H1 (cell line): ENCODE measurements at regions not wholly inside any gene's neighbourhood (a gene's known extent, or its start where the extent isn't known, plus 50 kb on each side); places are given as distances from the start of the nearest gene placed in this dataset.

Source experiments
- ATF3 ChIP-seq: IDR thresholded peaks from 2 replicates; pipeline ENCODE4 v1.6.1; 2011; ENCODE audit warnings: low read depth, mild to moderate bottlenecking, low read length; ENCODE audit not compliant: insufficient read depth
- JUND ChIP-seq: IDR thresholded peaks from 2 replicates; pipeline ENCODE4 v1.6.1; 2011; ENCODE audit warnings: mild to moderate bottlenecking, improper control_type of control experiment, low read length
- NANOG ChIP-seq: IDR thresholded peaks from 2 replicates; pipeline ENCODE4 v1.6.1; 2011; ENCODE audit warnings: low read length, low read depth, mild to moderate bottlenecking, inconsistent platforms; ENCODE audit not compliant: insufficient read depth, poor library complexity, severe bottlenecking
- NRF1 ChIP-seq: IDR thresholded peaks from 2 replicates; pipeline ENCODE4 v1.6.1; 2011; ENCODE audit warnings: mild to moderate bottlenecking, low read depth, low read length, improper control_type of control experiment
- RAD21 ChIP-seq, 2 experiments: IDR thresholded peaks in 1 of 2; conservative IDR thresholded peaks in 1 of 2; 2 replicates each; pipeline ENCODE4 v1.6.1; 2011; ENCODE audit warnings: low read depth in 2 of 2, low read length in 2 of 2, improper control_type of control experiment in 1 of 2, inconsistent platforms in 1 of 2, mild to moderate bottlenecking in 1 of 2, moderate library complexity in 1 of 2
- SAP30 ChIP-seq: fragments of 300-600 bp; sonication (generic); IDR thresholded peaks from 2 replicates; pipeline ENCODE4 v1.7.1; 2012; ENCODE audit warnings: low read length, moderate library complexity, mild to moderate bottlenecking, inconsistent platforms; ENCODE audit not compliant: insufficient read depth, insufficient replicate concordance
- TAF7 ChIP-seq: optimal IDR thresholded peaks from 2 replicates; pipeline ENCODE3; 2011; ENCODE audit warnings: low read depth, mild to moderate bottlenecking, inconsistent platforms, low read length, moderate library complexity, borderline replicate concordance
- TEAD4 ChIP-seq: IDR thresholded peaks from 2 replicates; pipeline ENCODE4 v1.6.1; 2012; ENCODE audit warnings: low read depth, low read length, inconsistent platforms, mixed read lengths
- TF ChIP-seq, protein P1 (sequence below): fragments of 300-600 bp; sonication (generic); IDR thresholded peaks from 2 replicates; pipeline ENCODE4 v1.7.1; 2012; ENCODE audit warnings: low read length, moderate library complexity, mild to moderate bottlenecking, inconsistent platforms; ENCODE audit not compliant: insufficient replicate concordance

DNA sequence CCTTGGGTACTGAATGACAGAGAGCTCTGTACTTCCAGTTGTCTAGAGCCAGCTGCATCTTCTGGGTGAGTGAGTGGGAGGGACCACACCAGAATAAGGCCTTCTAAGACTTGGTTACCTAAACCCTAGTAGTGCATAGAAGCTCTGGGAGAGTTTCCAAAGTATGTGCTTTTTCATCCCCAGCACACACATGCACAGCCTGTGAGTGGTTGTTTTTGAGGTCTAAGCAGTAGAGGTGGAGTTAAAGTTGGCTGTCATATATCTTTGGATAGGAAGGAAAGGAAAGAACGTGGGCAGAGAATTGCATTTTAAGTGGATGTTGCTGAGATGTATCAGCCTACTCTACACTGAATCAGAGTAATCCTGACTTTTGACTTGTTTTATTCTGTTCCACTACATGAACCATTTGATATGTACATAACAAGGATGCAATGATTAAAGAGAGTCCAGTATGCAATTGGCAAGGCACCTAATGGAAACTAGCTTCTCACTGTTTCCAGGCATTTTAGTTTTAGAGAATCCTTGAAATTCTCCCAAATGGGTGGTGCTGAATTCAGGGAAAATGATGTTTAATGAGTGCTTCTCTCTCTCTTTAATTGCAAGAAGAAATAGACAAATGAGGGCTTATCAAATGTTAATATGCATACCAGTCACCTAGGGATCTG is 51.8 kb upstream of the PRICKLE1 start (continued):
- TF ChIP-seq, protein P1, sequence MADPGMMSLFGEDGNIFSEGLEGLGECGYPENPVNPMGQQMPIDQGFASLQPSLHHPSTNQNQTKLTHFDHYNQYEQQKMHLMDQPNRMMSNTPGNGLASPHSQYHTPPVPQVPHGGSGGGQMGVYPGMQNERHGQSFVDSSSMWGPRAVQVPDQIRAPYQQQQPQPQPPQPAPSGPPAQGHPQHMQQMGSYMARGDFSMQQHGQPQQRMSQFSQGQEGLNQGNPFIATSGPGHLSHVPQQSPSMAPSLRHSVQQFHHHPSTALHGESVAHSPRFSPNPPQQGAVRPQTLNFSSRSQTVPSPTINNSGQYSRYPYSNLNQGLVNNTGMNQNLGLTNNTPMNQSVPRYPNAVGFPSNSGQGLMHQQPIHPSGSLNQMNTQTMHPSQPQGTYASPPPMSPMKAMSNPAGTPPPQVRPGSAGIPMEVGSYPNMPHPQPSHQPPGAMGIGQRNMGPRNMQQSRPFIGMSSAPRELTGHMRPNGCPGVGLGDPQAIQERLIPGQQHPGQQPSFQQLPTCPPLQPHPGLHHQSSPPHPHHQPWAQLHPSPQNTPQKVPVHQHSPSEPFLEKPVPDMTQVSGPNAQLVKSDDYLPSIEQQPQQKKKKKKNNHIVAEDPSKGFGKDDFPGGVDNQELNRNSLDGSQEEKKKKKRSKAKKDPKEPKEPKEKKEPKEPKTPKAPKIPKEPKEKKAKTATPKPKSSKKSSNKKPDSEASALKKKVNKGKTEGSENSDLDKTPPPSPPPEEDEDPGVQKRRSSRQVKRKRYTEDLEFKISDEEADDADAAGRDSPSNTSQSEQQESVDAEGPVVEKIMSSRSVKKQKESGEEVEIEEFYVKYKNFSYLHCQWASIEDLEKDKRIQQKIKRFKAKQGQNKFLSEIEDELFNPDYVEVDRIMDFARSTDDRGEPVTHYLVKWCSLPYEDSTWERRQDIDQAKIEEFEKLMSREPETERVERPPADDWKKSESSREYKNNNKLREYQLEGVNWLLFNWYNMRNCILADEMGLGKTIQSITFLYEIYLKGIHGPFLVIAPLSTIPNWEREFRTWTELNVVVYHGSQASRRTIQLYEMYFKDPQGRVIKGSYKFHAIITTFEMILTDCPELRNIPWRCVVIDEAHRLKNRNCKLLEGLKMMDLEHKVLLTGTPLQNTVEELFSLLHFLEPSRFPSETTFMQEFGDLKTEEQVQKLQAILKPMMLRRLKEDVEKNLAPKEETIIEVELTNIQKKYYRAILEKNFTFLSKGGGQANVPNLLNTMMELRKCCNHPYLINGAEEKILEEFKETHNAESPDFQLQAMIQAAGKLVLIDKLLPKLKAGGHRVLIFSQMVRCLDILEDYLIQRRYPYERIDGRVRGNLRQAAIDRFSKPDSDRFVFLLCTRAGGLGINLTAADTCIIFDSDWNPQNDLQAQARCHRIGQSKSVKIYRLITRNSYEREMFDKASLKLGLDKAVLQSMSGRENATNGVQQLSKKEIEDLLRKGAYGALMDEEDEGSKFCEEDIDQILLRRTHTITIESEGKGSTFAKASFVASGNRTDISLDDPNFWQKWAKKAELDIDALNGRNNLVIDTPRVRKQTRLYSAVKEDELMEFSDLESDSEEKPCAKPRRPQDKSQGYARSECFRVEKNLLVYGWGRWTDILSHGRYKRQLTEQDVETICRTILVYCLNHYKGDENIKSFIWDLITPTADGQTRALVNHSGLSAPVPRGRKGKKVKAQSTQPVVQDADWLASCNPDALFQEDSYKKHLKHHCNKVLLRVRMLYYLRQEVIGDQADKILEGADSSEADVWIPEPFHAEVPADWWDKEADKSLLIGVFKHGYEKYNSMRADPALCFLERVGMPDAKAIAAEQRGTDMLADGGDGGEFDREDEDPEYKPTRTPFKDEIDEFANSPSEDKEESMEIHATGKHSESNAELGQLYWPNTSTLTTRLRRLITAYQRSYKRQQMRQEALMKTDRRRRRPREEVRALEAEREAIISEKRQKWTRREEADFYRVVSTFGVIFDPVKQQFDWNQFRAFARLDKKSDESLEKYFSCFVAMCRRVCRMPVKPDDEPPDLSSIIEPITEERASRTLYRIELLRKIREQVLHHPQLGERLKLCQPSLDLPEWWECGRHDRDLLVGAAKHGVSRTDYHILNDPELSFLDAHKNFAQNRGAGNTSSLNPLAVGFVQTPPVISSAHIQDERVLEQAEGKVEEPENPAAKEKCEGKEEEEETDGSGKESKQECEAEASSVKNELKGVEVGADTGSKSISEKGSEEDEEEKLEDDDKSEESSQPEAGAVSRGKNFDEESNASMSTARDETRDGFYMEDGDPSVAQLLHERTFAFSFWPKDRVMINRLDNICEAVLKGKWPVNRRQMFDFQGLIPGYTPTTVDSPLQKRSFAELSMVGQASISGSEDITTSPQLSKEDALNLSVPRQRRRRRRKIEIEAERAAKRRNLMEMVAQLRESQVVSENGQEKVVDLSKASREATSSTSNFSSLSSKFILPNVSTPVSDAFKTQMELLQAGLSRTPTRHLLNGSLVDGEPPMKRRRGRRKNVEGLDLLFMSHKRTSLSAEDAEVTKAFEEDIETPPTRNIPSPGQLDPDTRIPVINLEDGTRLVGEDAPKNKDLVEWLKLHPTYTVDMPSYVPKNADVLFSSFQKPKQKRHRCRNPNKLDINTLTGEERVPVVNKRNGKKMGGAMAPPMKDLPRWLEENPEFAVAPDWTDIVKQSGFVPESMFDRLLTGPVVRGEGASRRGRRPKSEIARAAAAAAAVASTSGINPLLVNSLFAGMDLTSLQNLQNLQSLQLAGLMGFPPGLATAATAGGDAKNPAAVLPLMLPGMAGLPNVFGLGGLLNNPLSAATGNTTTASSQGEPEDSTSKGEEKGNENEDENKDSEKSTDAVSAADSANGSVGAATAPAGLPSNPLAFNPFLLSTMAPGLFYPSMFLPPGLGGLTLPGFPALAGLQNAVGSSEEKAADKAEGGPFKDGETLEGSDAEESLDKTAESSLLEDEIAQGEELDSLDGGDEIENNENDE = no peak
- TF ChIP-seq ATF3 (no peak), TEAD4 (no peak), NANOG (no peak), NRF1 (no peak), JUND (no peak), SAP30 (no peak), RAD21 (IDR thresholded peaks at IDR 0.05 in 1 of 2, conservative IDR thresholded peaks at IDR 0.05 in 1 of 2; ENCODE audit: low read depth in 2 of 2, low read length in 2 of 2) (no peak), TAF7 (no peak)
